Dermis blood vessel endothelial cell (primary cell): ENCODE measurements at regions not wholly inside any gene's neighbourhood (a gene's known extent, or its start where the extent isn't known, plus 50 kb on each side); places are given as distances from the start of the nearest gene placed in this dataset.
A peak's percentile ranks its signal among the peaks of the same experiment; 100 is the strongest.
"Not testable (repeated sequence)": the region's sequence is repeated elsewhere in the genome, so short reads cannot be mapped to it uniquely, and the experiment has no call there.

Experiments
- DNase-seq: peaks from one replicate; pipeline ENCODE4 v3.0.0; 2010

- no peak for DNase-seq
Observed at GRCh38 chr18:39314595-39314994, 1749.0 kb upstream of the CELF4 start.

GRCh38 chr18:39313992-39314391 lies 1748.4 kb upstream of the CELF4 start:
- DNase-seq, result no peak

GRCh38 chr18:39311111-39311712 lies 1745.6 kb upstream of the CELF4 start:
- no peak for DNase-seq

- DNase-seq, result not testable (repeated sequence)
Observed at GRCh38 chr18:39308931-39309521, 1743.4 kb upstream of the CELF4 start.

- peak; percentile 2 for DNase-seq
Observed at GRCh38 chr18:39305766-39306165, 1740.2 kb upstream of the CELF4 start.

- DNase-seq, result no peak
Observed at GRCh38 chr18:39302481-39302880, 1736.9 kb upstream of the CELF4 start.

GRCh38 chr18:39299152-39299551 lies 1733.6 kb upstream of the CELF4 start:
- peak; percentile 10 for DNase-seq

- no peak for DNase-seq
Observed at GRCh38 chr18:39297225-39297624, 1731.6 kb upstream of the CELF4 start.

GRCh38 chr18:39296293-39296888 lies 1730.8 kb upstream of the CELF4 start:
- no peak for DNase-seq

- no peak for DNase-seq
Observed at GRCh38 chr18:39276764-39277163, 1711.2 kb upstream of the CELF4 start.

- DNase-seq, result peak; percentile 18
Observed at GRCh38 chr18:39274535-39274934, 1708.9 kb upstream of the CELF4 start.

- DNase-seq, result no peak
Observed at GRCh38 chr18:39272230-39272629, 1706.6 kb upstream of the CELF4 start.

- DNase-seq, result no peak
Observed at GRCh38 chr18:39271654-39272053, 1706.1 kb upstream of the CELF4 start.

- no peak for DNase-seq
Observed at GRCh38 chr18:39260565-39260964, 1695.0 kb upstream of the CELF4 start.

- DNase-seq, result no peak
Observed at GRCh38 chr18:39259736-39260135, 1694.1 kb upstream of the CELF4 start.

- no peak for DNase-seq
Observed at GRCh38 chr18:39244242-39244641, 1678.6 kb upstream of the CELF4 start.

GRCh38 chr18:39241534-39241933 lies 1675.9 kb upstream of the CELF4 start:
- DNase-seq, result no peak

- no peak for DNase-seq
Observed at GRCh38 chr18:39238981-39239660, 1673.5 kb upstream of the CELF4 start.

GRCh38 chr18:39235118-39235719 lies 1669.6 kb upstream of the CELF4 start:
- DNase-seq, result no peak

- DNase-seq, result no peak
Observed at GRCh38 chr18:39232937-39233336, 1667.3 kb upstream of the CELF4 start.

GRCh38 chr18:39232490-39232889 lies 1666.9 kb upstream of the CELF4 start:
- DNase-seq, result no peak

GRCh38 chr18:39230086-39230803 lies 1664.6 kb upstream of the CELF4 start:
- DNase-seq, result no peak

GRCh38 chr18:39227769-39228168 lies 1662.2 kb upstream of the CELF4 start:
- DNase-seq, result not testable (repeated sequence)
